Activated CD4-positive, alpha-beta T cell treated with anti-CD3 and anti-CD28 coated beads for 1 hour (primary cell): ENCODE measurements at regions not wholly inside any gene's neighbourhood (a gene's known extent, or its start where the extent isn't known, plus 50 kb on each side); places are given as distances from the start of the nearest gene placed in this dataset.
"Not testable (repeated sequence)": the region's sequence is repeated elsewhere in the genome, so short reads cannot be mapped to it uniquely, and the experiment has no call there.

Experiments
- DNase-seq: peaks from one replicate; pipeline ENCODE4 v3.0.0-alpha.2; 2020

DNA sequence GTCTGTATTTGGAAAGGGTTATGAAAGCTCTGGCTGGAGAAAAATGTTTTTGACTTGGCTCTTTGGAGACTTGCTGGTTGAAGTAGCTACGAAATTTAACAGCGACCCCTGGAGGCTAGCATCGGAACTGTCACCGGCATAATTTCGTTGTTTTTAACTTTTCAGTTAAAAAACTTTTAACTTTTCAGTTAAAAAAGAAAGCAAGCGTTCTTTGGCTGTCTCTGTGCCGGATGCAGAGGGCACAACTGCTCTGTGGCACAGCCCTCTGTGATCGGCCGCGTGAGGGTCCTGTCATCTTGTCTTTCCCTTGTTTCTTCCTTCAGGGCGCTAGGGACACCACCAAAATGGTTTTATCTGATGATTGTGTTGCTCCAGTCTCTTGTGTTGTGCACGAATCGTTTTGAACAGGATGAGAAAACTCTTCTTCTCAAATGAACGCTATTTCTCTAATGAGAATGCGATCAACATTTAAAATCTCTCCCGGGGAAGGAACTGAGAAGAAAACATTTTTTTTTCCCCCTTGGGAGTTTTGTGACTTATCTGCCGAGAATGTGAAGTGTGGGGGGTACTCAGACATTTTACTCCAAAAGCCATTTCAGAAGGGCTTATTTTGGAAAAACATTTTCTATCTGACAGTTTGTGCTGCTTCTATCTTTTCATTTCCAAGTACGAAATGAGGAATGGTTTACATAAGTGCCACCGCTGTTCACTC, 57.1 kb downstream of the ADCYAP1 start:
- no peak for DNase-seq

- no peak for DNase-seq
These were observed 58.6 kb downstream of the ADCYAP1 start for GRCh38 chr18:963276-963675.

- no peak for DNase-seq
These were observed 61.5 kb downstream of the ADCYAP1 start for GRCh38 chr18:965921-966758.

DNA sequence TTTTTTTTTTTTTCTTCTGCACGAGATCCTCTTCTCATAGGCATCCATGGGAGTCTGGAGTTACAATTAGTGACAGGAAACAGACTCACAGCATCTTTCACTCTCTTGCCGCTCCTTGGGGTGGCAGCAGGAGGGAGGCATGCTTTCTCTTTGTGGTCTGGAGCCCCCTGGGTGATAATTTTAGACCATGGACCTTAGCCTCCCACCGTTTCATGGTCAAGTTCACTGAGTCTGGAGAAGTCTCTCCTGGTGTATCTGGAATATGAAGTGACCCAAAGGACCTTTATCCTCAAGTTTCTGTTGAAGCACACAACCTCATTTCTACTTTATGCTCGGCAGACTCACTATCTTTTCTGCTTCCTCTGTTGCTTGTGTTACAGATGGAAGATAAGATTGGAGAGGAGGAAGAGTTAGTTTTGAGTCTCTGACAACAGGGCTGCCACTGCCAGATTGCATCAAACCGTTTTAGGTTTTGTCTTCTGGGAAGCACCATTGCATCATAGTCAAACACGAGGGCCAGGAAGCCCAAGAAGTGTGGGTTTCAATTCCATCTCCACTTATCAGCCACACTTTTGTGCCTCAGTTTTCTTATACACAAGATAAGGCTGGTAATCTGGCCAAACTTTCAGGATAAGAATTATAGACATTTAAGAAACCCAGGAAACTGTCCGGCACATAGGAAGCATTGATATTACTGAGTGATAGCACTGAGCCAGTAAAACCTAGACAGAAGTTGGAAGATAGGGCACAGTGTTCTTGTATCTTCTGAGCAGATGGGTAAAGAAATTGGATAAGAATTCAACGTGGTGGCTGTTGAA, 62.3 kb downstream of the ADCYAP1 start:
- DNase-seq, result no peak

DNA sequence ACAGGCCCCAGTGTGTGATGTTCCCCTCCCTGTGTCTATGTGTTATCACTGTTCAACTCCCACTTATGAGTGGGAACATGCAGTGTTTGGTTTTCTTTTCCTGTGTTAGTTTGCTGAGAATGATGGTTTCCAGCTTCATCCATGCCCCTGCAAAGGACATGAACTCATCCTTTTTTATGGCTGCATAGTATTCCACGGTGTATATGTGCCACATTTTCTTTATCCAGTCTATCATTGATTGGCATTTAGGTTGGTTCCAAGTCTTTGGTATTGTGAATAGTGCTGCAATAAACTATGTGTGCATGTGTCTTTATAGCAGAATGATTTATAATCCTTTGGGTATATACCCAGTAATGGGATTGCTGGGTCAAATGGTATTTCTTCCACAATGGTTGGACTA, 64.2 kb downstream of the ADCYAP1 start:
- not testable (repeated sequence) for DNase-seq

DNA sequence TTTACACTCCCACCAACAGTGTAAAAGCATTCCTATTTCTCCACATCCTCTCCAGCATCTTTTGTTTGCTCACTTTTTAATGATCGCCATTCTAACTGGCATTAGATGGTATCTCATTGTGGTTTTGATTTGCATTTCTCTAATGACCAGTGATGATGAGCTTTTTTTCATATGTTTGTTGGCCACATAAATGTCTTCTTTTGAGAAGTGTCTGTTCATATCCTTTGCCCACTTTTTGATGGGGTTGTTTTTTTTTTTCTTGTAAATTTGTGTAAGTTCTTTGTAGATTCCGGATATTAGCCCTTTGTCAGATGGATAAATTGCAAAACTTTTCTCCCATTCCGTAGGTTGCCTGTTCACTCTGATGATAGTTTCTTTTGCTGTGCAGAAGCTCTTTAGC, 64.6 kb downstream of the ADCYAP1 start:
- DNase-seq, result not testable (repeated sequence)

GRCh38 chr18:974606-975005, 69.9 kb downstream of the ADCYAP1 start:
- DNase-seq, result not testable (repeated sequence)

GRCh38 chr18:976393-977128, 71.9 kb downstream of the ADCYAP1 start:
- DNase-seq, result not testable (repeated sequence)

DNA sequence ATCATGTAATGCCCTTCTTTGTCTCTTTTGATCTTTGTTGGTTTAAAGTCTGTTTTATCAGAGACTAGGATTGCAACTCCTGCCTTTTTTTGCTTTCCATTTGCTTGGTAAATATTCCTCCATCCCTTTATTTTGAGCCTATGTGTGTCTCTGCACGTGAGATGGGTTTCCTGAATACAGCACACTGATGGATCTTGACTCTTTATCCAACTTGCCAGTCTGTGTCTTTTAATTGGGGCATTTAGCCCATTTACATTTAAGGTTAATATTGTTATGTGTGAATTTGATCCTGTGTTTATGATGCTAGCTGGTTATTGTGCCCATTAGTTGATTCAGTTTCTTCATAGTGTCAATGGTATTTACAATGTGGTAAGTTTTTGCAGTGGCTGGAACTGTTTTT, 72.7 kb downstream of the ADCYAP1 start:
- DNase-seq, result not testable (repeated sequence)

- DNase-seq, result not testable (repeated sequence)
These were observed 73.1 kb downstream of the ADCYAP1 start for GRCh38 chr18:977732-978131.

- DNase-seq, result no peak
These were observed 75.9 kb downstream of the ADCYAP1 start for GRCh38 chr18:980586-980985.

DNA sequence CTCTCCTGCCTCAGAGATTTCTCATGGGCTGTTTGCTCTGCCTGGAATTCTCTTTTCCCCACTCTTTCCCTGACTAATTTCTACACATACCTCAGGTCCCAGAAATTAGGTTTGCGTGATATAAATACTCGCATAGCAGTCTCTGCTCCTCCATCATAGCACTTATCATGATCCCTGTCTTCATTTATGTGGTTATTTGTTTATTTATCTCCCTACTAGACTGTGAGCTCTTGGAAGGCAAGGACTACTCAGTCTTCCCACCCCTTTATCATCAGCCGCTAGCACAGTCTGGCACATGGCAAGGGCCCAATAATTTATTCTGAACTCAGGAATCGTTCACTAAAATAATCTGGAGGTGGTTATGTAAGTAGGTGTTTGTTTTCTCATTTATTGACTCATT, 79.3 kb downstream of the ADCYAP1 start:
- DNase-seq, result no peak

DNA sequence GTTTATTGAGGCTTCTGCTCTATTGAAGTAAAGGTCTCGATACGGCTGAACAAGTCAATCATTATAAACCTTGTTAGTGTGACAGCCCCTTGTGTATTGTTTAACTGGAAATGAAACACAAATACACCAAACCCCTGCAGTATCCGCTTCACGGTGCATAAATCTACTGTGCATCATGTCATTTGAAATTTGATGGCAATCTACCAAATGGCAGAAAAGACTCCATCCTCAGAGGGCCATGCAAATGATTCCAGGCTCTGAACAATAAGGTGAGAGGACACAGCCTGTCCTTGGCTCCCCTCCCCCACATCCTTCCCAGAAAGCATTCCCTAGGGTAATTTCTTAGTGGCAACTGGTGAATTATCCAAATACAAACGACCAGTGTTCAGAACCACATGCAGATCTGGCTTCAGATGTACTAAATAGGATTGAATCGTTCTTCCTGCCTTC, 80.6 kb downstream of the ADCYAP1 start:
- DNase-seq, result no peak

DNA sequence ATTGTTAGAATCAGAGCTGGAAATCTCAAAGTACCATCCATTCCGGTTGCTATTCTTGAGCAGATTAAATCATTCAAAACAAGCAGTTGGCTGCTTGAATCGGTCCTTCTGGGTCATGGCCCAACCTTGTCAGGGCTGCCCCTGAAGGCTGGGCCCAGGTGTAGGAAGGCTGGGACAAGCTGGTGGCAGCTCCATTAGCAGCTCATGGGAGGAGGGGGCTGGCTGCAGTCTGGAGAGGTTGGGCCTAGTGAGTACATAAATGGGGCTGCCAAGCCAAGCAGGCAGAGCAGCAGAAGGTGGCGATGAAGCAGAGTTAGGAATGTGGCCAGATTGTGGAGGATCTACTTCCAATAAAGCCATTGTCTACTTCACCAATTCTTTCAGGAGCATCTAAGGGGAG, 81.4 kb downstream of the ADCYAP1 start:
- DNase-seq, result no peak

DNA sequence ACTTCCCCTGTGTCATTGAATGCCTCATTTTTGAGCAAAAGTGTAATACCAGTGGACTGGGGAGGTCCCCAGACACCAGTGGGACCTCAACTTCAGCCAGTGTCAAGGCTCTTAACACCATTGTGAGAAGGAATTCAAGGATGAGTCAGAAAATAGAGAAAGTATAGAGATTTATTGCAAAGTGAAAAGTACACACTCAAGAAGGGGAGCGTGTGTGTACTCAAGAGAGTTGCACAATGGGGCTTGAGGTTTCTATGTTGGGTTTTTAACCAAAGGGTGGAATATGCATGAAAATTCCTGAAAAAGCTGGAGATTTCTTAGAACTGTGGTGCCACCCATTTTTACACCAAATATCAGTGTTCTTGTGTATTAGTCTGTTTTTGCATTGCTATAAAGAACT, 81.9 kb downstream of the ADCYAP1 start:
- DNase-seq, result no peak

- no peak for DNase-seq
These were observed 82.9 kb downstream of the ADCYAP1 start for GRCh38 chr18:987325-988186.

DNA sequence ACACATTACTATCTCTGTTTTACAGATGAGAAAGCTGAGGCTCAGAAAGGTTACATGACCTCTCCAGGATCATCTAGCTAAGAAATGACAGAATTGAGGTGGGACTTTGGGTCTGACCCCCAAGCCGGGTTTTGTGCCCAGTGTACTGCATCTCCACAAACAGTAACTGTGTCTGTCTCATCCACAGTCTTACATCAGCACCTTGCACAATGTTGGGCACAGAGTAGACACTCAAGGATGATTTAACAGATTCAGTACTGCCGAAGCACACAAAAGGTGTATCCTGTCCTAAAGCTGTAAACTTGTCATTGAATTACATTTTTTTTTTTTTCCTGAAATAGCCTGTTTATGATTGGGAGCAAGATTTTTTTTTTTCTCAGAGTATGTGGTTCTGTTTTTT, 84.8 kb downstream of the ADCYAP1 start:
- no peak for DNase-seq

DNA sequence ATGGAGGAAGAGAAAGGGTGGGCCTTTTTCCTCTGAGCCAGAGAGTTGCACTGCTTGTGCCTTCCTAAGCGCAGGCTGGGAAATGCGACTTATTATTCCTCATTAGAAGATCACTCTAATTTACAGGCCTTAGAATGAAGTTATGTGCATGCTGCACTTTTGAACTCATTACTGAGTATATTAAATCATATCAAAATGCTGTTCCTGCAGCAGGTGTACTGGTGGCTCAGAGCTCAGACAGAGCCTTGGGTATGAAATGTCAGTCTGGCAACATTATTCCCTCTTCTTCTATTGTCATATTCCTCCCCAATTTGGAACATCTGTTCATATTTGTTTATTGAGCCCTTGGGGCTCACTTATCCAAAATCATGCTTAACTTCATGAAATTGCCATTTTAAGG, 85.5 kb downstream of the ADCYAP1 start:
- no peak for DNase-seq

- DNase-seq, result no peak
These were observed 86.8 kb downstream of the ADCYAP1 start for GRCh38 chr18:991441-991840.

DNA sequence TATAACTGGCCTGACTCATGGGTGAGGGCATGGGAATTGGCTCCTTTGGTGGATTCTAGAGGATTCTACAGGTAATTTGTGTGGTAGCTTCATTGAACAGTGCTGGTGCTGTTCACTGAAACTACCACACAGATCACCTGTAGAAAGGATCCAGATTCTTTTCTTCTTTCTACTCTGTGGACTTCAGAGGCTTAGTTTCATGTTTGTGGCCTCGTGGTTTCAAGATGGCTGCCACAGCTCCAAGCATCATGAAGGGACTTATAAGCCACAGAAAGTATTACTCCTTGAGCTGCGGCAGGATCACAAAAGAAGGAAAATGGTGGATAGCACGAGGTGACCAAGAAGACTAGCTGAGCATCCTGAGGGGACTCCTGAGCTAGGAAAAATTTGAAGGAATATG, 88.9 kb downstream of the ADCYAP1 start:
- no peak for DNase-seq

GRCh38 chr18:995629-996028, 91.0 kb downstream of the ADCYAP1 start:
- no peak for DNase-seq

GRCh38 chr18:997499-997898, 92.8 kb downstream of the ADCYAP1 start:
- no peak for DNase-seq
